Mucosa of stomach (tissue), 1 donor: ENCODE measurements at regions not wholly inside any gene's neighbourhood (a gene's known extent, or its start where the extent isn't known, plus 50 kb on each side); places are given as distances from the start of the nearest gene placed in this dataset.

Source experiments
- H3K27me3 ChIP-seq: one replicate; pipeline ENCODE4 v1.7.0; 2013; ENCODE audit warnings: mild to moderate bottlenecking, low read length; ENCODE audit not compliant: control insufficient read depth, insufficient read depth
- H3K36me3 ChIP-seq: one replicate; pipeline ENCODE4 v1.7.0; 2013; ENCODE audit warnings: low read length; ENCODE audit not compliant: control insufficient read depth, insufficient read depth
- H3K4me1 ChIP-seq: one replicate; pipeline ENCODE4 v1.7.0; 2013; ENCODE audit warnings: mild to moderate bottlenecking, low read length; ENCODE audit not compliant: control insufficient read depth, insufficient read depth
- H3K4me3 ChIP-seq: one replicate; pipeline ENCODE4 v1.7.0; 2013; ENCODE audit warnings: low read length
- H3K9ac ChIP-seq: one replicate; pipeline ENCODE4 v1.7.0; 2013; ENCODE audit warnings: mild to moderate bottlenecking, low read length, moderate library complexity
- H3K9me3 ChIP-seq: one replicate; pipeline ENCODE4 v1.7.0; 2013; ENCODE audit warnings: mild to moderate bottlenecking, low read length, moderate library complexity; ENCODE audit not compliant: control insufficient read depth
- donor health status: Pancreatic carcinoma.

- Histone ChIP-seq H3K9me3 (no peaks in the 10 kb centered on the region), H3K36me3 (no peaks in the 10 kb centered on the region), H3K9ac (no peak overlapping the region), H3K4me3 (no peak overlapping the region), H3K4me1 (no peaks in the 10 kb centered on the region), H3K27me3 (no peaks in the 10 kb centered on the region)
These were observed 153.1 kb upstream of the PKDCC start for GRCh38 chr2:41894563-41895333.

GRCh38 chr2:41895334-41895664, 152.5 kb upstream of the PKDCC start:
- no peaks in the 10 kb centered on the region for H3K9me3 ChIP-seq
- no peaks in the 10 kb centered on the region for H3K4me1 ChIP-seq
- no peak overlapping the region for H3K9ac ChIP-seq
- no peak overlapping the region for H3K4me3 ChIP-seq
- no peaks in the 10 kb centered on the region for H3K36me3 ChIP-seq
- no peaks in the 10 kb centered on the region for H3K27me3 ChIP-seq

GRCh38 chr2:41896186-41896846, 151.5 kb upstream of the PKDCC start:
- H3K4me1 ChIP-seq: no peaks in the 10 kb centered on the region
- no peak overlapping the region for H3K4me3 ChIP-seq
- no peak overlapping the region for H3K9ac ChIP-seq

GRCh38 chr2:41899189-41899588, 148.6 kb upstream of the PKDCC start:
- H3K4me3 ChIP-seq: no peak overlapping the region
- H3K9me3 ChIP-seq: no peaks in the 10 kb centered on the region
- H3K36me3 ChIP-seq: no peaks in the 10 kb centered on the region
- H3K27me3 ChIP-seq: no peaks in the 10 kb centered on the region
- no peak overlapping the region for H3K9ac ChIP-seq
- no peaks in the 10 kb centered on the region for H3K4me1 ChIP-seq

More at GRCh38 chr2:41896186-41896846, 151.5 kb upstream of the PKDCC start:
- H3K36me3 ChIP-seq: no peaks in the 10 kb centered on the region
- H3K9me3 ChIP-seq: no peaks in the 10 kb centered on the region
- H3K27me3 ChIP-seq: no peaks in the 10 kb centered on the region

GRCh38 chr2:41900101-41900577, 147.7 kb upstream of the PKDCC start:
- no peaks in the 10 kb centered on the region for H3K36me3 ChIP-seq
- H3K4me3 ChIP-seq: no peak overlapping the region
- no peaks in the 10 kb centered on the region for H3K9me3 ChIP-seq
- H3K4me1 ChIP-seq: no peaks in the 10 kb centered on the region
- H3K9ac ChIP-seq: no peak overlapping the region
- no peaks in the 10 kb centered on the region for H3K27me3 ChIP-seq

GRCh38 chr2:41902897-41903296, 144.9 kb upstream of the PKDCC start:
- Histone ChIP-seq H3K4me1 (no peaks in the 10 kb centered on the region), H3K36me3 (no peaks in the 10 kb centered on the region), H3K9me3 (no peaks in the 10 kb centered on the region), H3K4me3 (no peak overlapping the region), H3K9ac (no peak overlapping the region), H3K27me3 (no peaks in the 10 kb centered on the region)

DNA sequence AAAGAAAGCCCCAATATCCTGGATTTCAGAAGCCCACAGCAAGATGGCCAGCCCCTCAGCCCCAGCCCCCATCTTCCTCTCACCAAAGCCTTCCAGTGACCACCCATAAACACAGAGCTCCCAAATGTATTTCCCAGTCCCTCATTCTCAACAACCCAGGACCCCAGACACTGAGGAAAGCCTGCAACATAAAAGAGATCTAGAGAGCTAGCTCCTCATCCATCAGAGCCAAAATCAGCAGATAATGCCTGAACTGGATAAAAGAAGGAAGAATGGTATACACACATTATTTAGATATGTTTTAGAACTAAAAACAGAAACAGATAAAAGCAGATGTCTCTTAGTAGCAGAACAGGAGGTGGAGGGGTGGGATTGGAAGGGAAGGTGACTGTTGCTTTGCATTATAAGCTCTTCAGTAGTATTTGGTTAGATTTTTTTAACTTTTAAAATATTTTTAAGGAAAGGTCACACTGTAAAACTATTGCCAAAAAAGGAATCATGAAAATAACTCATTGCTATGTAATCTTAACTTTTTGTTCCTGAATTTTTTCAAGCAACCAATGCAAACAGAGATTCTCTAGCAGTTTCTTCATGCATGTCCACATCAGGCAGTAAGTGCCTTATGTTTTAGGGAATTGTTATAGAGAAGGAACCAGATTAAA, 144.2 kb upstream of the PKDCC start:
- Histone ChIP-seq H3K4me3 (no peak overlapping the region), H3K4me1 (no peaks in the 10 kb centered on the region), H3K36me3 (no peaks in the 10 kb centered on the region), H3K9ac (no peak overlapping the region), H3K9me3 (no peaks in the 10 kb centered on the region), H3K27me3 (no peaks in the 10 kb centered on the region)

DNA sequence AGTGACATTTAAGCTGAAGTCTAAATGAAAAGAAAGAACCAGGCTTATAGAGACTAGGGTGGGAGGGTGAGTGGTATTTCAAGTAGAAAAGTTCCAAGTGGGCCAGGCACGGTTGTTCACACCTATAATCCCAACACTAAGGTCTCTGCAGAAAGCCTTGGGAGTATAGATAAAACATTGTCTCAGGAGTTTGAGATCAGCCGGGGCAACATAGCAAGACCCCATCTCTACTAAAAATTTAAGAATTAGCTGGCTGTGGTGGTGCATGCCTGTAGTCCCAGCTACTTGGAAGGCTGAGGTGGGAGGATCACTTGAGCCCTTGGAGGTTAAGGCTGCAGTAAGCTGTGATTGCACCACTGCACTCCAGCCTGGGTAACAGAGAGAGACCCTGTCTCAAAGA, 143.4 kb upstream of the PKDCC start:
- H3K4me3 ChIP-seq: no peak overlapping the region
- no peaks in the 10 kb centered on the region for H3K9me3 ChIP-seq
- H3K9ac ChIP-seq: no peak overlapping the region
- no peaks in the 10 kb centered on the region for H3K36me3 ChIP-seq
- no peaks in the 10 kb centered on the region for H3K27me3 ChIP-seq
- no peaks in the 10 kb centered on the region for H3K4me1 ChIP-seq

DNA sequence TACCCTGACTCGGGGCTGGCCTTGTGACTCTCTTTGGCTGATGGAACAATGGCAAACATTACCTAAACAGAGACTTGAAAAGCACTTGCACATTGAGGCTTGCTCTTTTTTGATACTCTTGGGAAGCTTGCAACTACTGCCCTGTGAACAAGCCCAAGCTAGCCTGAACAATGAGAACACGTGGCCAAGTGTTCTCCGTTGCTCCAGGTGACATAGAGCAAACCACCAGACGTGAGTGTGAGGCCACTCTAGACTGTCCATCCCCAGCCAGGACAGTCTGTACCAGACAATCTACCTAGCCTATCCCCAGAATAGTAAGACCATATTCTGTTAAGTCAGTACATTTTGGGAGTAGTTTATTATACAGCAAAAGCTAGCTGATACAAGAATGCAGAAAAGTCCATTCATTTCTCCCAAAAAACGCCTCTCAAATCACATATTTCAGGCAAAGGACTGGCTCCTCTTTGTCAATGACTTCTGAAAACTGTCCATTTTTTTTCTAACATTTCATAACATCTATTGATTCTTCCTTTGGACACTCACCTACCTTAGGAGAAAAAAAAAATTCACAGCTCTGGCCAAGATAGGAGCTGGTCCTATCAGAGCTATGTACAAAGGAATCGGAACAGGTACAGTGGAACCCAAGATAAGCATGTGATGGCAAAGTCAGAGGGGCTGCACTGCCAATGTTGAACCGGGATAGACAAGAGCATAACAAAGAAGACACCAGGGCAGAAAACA, 142.1 kb upstream of the PKDCC start:
- no peaks in the 10 kb centered on the region for H3K9me3 ChIP-seq
- H3K36me3 ChIP-seq: no peaks in the 10 kb centered on the region
- H3K4me1 ChIP-seq: no peaks in the 10 kb centered on the region
- no peak overlapping the region for H3K9ac ChIP-seq
- no peaks in the 10 kb centered on the region for H3K27me3 ChIP-seq
- no peak overlapping the region for H3K4me3 ChIP-seq

GRCh38 chr2:41906338-41906725, 141.5 kb upstream of the PKDCC start:
- H3K4me3 ChIP-seq: no peak overlapping the region
- no peak overlapping the region for H3K9ac ChIP-seq
- H3K27me3 ChIP-seq: no peaks in the 10 kb centered on the region
- H3K9me3 ChIP-seq: no peaks in the 10 kb centered on the region
- no peaks in the 10 kb centered on the region for H3K36me3 ChIP-seq
- H3K4me1 ChIP-seq: no peaks in the 10 kb centered on the region

GRCh38 chr2:41907141-41907540, 140.7 kb upstream of the PKDCC start:
- Histone ChIP-seq H3K27me3 (no peaks in the 10 kb centered on the region), H3K4me1 (no peaks in the 10 kb centered on the region), H3K36me3 (no peaks in the 10 kb centered on the region), H3K9me3 (no peaks in the 10 kb centered on the region), H3K4me3 (no peak overlapping the region), H3K9ac (no peak overlapping the region)

DNA sequence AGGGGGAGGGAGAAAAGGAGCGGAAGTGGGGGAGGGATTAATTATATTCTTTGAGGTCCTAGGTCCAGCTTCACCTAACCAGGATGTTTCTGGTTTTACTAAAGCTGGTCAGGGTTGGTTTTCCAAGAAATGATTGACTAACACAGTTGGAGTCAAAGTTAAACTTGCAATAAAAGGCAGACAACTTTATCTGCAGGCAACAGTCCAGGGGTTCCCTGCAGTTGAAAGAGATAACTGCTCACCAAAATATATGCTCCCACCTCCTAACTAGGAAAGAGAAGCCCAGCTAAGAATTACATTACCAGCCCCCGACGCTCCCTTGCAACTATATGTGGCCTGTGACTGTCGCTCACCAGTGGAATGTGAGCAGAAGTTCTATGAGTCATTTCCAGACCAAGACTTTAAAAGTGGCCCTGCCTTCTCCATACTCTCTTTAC, 140.0 kb upstream of the PKDCC start:
- no peaks in the 10 kb centered on the region for H3K4me1 ChIP-seq

More for the DNA sequence above, 140.0 kb upstream of the PKDCC start:
- Histone ChIP-seq H3K9me3 (no peaks in the 10 kb centered on the region), H3K36me3 (no peaks in the 10 kb centered on the region), H3K9ac (no peak overlapping the region), H3K4me3 (no peak overlapping the region), H3K27me3 (no peaks in the 10 kb centered on the region)
